Right cardiac atrium (tissue), 5 donors: ENCODE measurements at regions not wholly inside any gene's neighbourhood (a gene's known extent, or its start where the extent isn't known, plus 50 kb on each side); places are given as distances from the start of the nearest gene placed in this dataset.

Experiments used
- ATAC-seq, 2 donors: fragments of 200-7000 bp; cut with Tn5 transposase; one replicate each; pipeline versions ENCODE4 v1.8.0 to v1.9.1; 2020; ENCODE audit warnings: moderate library complexity in 2 of 2, mild to moderate bottlenecking in 1 of 2
- DNase-seq, 3 donors: peaks; one replicate each; pipeline ENCODE4 v3.0.0-alpha.2; 2020
- H3K27ac ChIP-seq: one replicate; pipeline ENCODE4 v1.5.1; 2013; ENCODE audit warnings: mild to moderate bottlenecking, low read length, control low read depth, moderate library complexity
- H3K27me3 ChIP-seq: one replicate; pipeline ENCODE4 v1.6.1; 2013; ENCODE audit not compliant: control insufficient read depth, insufficient read depth
- H3K4me1 ChIP-seq: one replicate; pipeline ENCODE4 v1.6.1; 2013; ENCODE audit warnings: low read length; ENCODE audit not compliant: control insufficient read depth, insufficient read depth
- H3K4me3 ChIP-seq: one replicate; pipeline ENCODE4 v1.5.1; 2013; ENCODE audit warnings: low read length, control low read depth
- H3K9me3 ChIP-seq: one replicate; pipeline ENCODE4 v1.6.1; 2013; ENCODE audit warnings: low read length; ENCODE audit not compliant: control insufficient read depth
- WGBS: extraction: QIAGEN DNeasy Blood & Tissue Kit; methylation state at CpG from one replicate; pipeline ENCODE4 v1.1.7; 2013; 5-methylcytosine and 5-hydroxymethylcytosine counted together
- intact Hi-C, 4 donors: fragments of 100-400 bp; cut with DNase I; formaldehyde crosslinking; loops; one replicate each; pipeline versions ENCODE4 v1.11.0 to v1.14.0; 2022 to 2023
- donor health status: healthy with polysubstance abuse.
- donor health status: DM: no; HTN: yes; CAD: no.
- donor health status: DM: no; HTN: no; CAD: no.
- donor health status: DM: no; HTN: yes; CAD: no; lungs with severe emphysema.
- donor health status: DM: yes; HTN: yes; CAD: no.

- no peaks in the 10 kb centered on the region for H3K9me3 ChIP-seq
- WGBS = 61% methylated on average over 4 of the region's 4 CpGs
- intact Hi-C loops = no loop called here
- H3K27ac ChIP-seq = no peak overlapping the region
- ATAC-seq = no peak
- DNase-seq = no peak
- no peaks in the 10 kb centered on the region for H3K27me3 ChIP-seq
- no peaks in the 10 kb centered on the region for H3K4me1 ChIP-seq
- no peak overlapping the region for H3K4me3 ChIP-seq
Observed at GRCh38 chr9:28542928-28543327, 969.6 kb upstream of the C9orf72 start.

- Histone ChIP-seq H3K4me1 (no peaks in the 10 kb centered on the region), H3K4me3 (no peak overlapping the region), H3K9me3 (no peaks in the 10 kb centered on the region), H3K27ac (no peak overlapping the region), H3K27me3 (no peaks in the 10 kb centered on the region)
- DNase-seq = no peak
- no peak for ATAC-seq
- WGBS = 61% methylated on average over 2 of the region's 2 CpGs
- intact Hi-C loops = no loop called here
Observed at GRCh38 chr9:28547527-28547926, 974.2 kb upstream of the C9orf72 start.

GRCh38 chr9:28563291-28563934 is 990.1 kb upstream of the C9orf72 start:
- no peaks in the 10 kb centered on the region for H3K27me3 ChIP-seq
- 49% methylated on average over 7 of the region's 7 CpGs for WGBS
- intact Hi-C loops = no loop called here

GRCh38 chr9:28583832-28584231 is 1010.6 kb upstream of the C9orf72 start:
- Histone ChIP-seq H3K27ac (no peak overlapping the region), H3K9me3 (no peaks in the 10 kb centered on the region), H3K27me3 (no peaks in the 10 kb centered on the region), H3K4me1 (no peaks in the 10 kb centered on the region), H3K4me3 (no peak overlapping the region)
- DNase-seq = no peak
- intact Hi-C loops = no loop called here
- 87% methylated on average over 1 of the region's 1 CpG for WGBS
- ATAC-seq = no peak

More at GRCh38 chr9:28563291-28563934, 990.1 kb upstream of the C9orf72 start:
- Histone ChIP-seq H3K4me3 (no peak overlapping the region), H3K9me3 (no peaks in the 10 kb centered on the region), H3K27ac (no peak overlapping the region), H3K4me1 (no peaks in the 10 kb centered on the region)
- no peak for ATAC-seq
- no peak for DNase-seq

- Histone ChIP-seq H3K4me3 (no peak overlapping the region), H3K9me3 (no peaks in the 10 kb centered on the region), H3K27me3 (no peaks in the 10 kb centered on the region), H3K27ac (no peak overlapping the region), H3K4me1 (no peaks in the 10 kb centered on the region)
- DNase-seq (no peak), ATAC-seq (no peak)
- intact Hi-C loops = no loop called here
- WGBS = 60% methylated on average over 2 of the region's 2 CpGs
Observed at GRCh38 chr9:28584542-28584941, 1011.3 kb upstream of the C9orf72 start.

GRCh38 chr9:28587052-28587451 is 1013.8 kb upstream of the C9orf72 start:
- WGBS = 80% methylated on average over 1 of the region's 1 CpG
- no peak for DNase-seq
- H3K4me1 ChIP-seq = no peaks in the 10 kb centered on the region
- H3K27me3 ChIP-seq = no peaks in the 10 kb centered on the region
- no peak overlapping the region for H3K4me3 ChIP-seq
- intact Hi-C loops = no loop called here
- H3K9me3 ChIP-seq = no peaks in the 10 kb centered on the region
- no peak for ATAC-seq
- no peak overlapping the region for H3K27ac ChIP-seq

GRCh38 chr9:28598408-28598807 is 1025.1 kb upstream of the C9orf72 start:
- H3K4me3 ChIP-seq = no peak overlapping the region
- no peak overlapping the region for H3K27ac ChIP-seq
- ATAC-seq (no peak), DNase-seq (no peak)
- intact Hi-C loops = no loop called here
- no peaks in the 10 kb centered on the region for H3K27me3 ChIP-seq
- H3K4me1 ChIP-seq = no peaks in the 10 kb centered on the region
- WGBS = 69% methylated on average over 3 of the region's 3 CpGs
- H3K9me3 ChIP-seq = no peaks in the 10 kb centered on the region

- intact Hi-C loops = no loop called here
- 68% methylated on average over 1 of the region's 1 CpG for WGBS
- no peaks in the 10 kb centered on the region for H3K27me3 ChIP-seq
Observed at GRCh38 chr9:28600226-28600625, 1026.9 kb upstream of the C9orf72 start.

GRCh38 chr9:28607843-28608242 is 1034.6 kb upstream of the C9orf72 start:
- H3K4me1 ChIP-seq = no peaks in the 10 kb centered on the region

More at GRCh38 chr9:28600226-28600625, 1026.9 kb upstream of the C9orf72 start:
- Histone ChIP-seq H3K4me1 (no peaks in the 10 kb centered on the region), H3K4me3 (no peak overlapping the region), H3K9me3 (no peaks in the 10 kb centered on the region), H3K27ac (no peak overlapping the region)
- no peak for ATAC-seq
- DNase-seq = no peak

GRCh38 chr9:28610339-28610738 is 1037.1 kb upstream of the C9orf72 start:
- intact Hi-C loops = no loop called here
- Histone ChIP-seq H3K27me3 (no peaks in the 10 kb centered on the region), H3K27ac (no peak overlapping the region), H3K4me3 (no peak overlapping the region), H3K4me1 (no peaks in the 10 kb centered on the region), H3K9me3 (no peaks in the 10 kb centered on the region)
- WGBS = 54% methylated on average over 3 of the region's 3 CpGs
- no peak for ATAC-seq
- DNase-seq = no peak

More at GRCh38 chr9:28607843-28608242, 1034.6 kb upstream of the C9orf72 start:
- H3K27me3 ChIP-seq = no peaks in the 10 kb centered on the region
- intact Hi-C loops = no loop called here
- H3K9me3 ChIP-seq = no peaks in the 10 kb centered on the region
- DNase-seq (no peak), ATAC-seq (no peak)
- H3K4me3 ChIP-seq = no peak overlapping the region
- no peak overlapping the region for H3K27ac ChIP-seq

- DNase-seq = no peak
- WGBS = 27% methylated on average over 1 of the region's 1 CpG
- Histone ChIP-seq H3K27me3 (no peaks in the 10 kb centered on the region), H3K27ac (no peak overlapping the region), H3K4me1 (no peaks in the 10 kb centered on the region), H3K9me3 (no peaks in the 10 kb centered on the region), H3K4me3 (no peak overlapping the region)
- no peak for ATAC-seq
- intact Hi-C loops = no loop called here
Observed at GRCh38 chr9:28616310-28616709, 1043.0 kb upstream of the C9orf72 start.

GRCh38 chr9:28620011-28620410 is 1046.7 kb upstream of the C9orf72 start:
- WGBS = 84% methylated on average over 1 of the region's 1 CpG
- Histone ChIP-seq H3K4me1 (no peaks in the 10 kb centered on the region), H3K4me3 (no peak overlapping the region), H3K9me3 (no peaks in the 10 kb centered on the region), H3K27ac (no peak overlapping the region), H3K27me3 (no peaks in the 10 kb centered on the region)
- intact Hi-C loops = no loop called here
- DNase-seq (no peak), ATAC-seq (no peak)
